Activated B cell treated with CpG ODN at 0.5 μM for 24 hours (primary cell): ENCODE measurements at regions not wholly inside any gene's neighbourhood (a gene's known extent, or its start where the extent isn't known, plus 50 kb on each side); places are given as distances from the start of the nearest gene placed in this dataset.

Source experiments
- ATAC-seq: fragments of 200-7000 bp; cut with Tn5 transposase; one replicate; pipeline ENCODE4 v1.10.0; 2021; ENCODE audit warnings: low read depth, mild to moderate bottlenecking, moderate library complexity
- CTCF ChIA-PET: fragments of 350-600 bp; sonication (Branson Sonifier 250); formaldehyde crosslinking; loops from one replicate; lab custom pipeline; 2021; ENCODE audit warnings: antibody characterized with exemption; lab: Charles Lee
- POLR2A ChIA-PET: fragments of 350-600 bp; sonication (Branson Sonifier 250); formaldehyde crosslinking; loops from one replicate; lab custom pipeline; 2021; ENCODE audit warnings: antibody characterized with exemption; lab: Charles Lee
- DNase-seq: peaks from one replicate; pipeline ENCODE4 v3.0.0; 2022
- H3K27ac Mint-ChIP-seq: one replicate; pipeline ENCODE4 v1.8.0; 2020; ENCODE audit warnings: mixed read lengths
- H3K27me3 Mint-ChIP-seq: one replicate; pipeline ENCODE4 v1.8.0; 2021; ENCODE audit warnings: mixed read lengths
- H3K36me3 Mint-ChIP-seq: one replicate; pipeline ENCODE4 v1.8.0; 2021; ENCODE audit warnings: low read depth, mixed read lengths
- H3K4me1 Mint-ChIP-seq: one replicate; pipeline ENCODE4 v1.8.0; 2021; ENCODE audit warnings: mixed read lengths
- H3K4me3 Mint-ChIP-seq: one replicate; pipeline ENCODE4 v1.8.0; 2020; ENCODE audit warnings: mild to moderate bottlenecking, mixed read lengths
- H3K9me3 Mint-ChIP-seq: one replicate; pipeline ENCODE4 v1.8.0; 2020; ENCODE audit warnings: mixed read lengths
- CTCF ChIP-seq: fragments of 200-600 bp; IDR thresholded peaks from one replicate; pipeline ENCODE4 v1.8.0; 2022; ENCODE audit warnings: antibody characterized with exemption, mild to moderate bottlenecking
- intact Hi-C: fragments of 100-400 bp; cut with micrococcal nuclease; formaldehyde crosslinking; loops from one replicate; pipeline ENCODE4 v1.15.1; 2024

- POLR2A ChIA-PET: no interaction called here
- intact Hi-C loops: no loop called here
- ATAC-seq (no peak), DNase-seq (no peak)
- CTCF ChIA-PET: no interaction called here
- no peak for TF ChIP-seq CTCF
- H3K9me3 Mint-ChIP-seq: peaks cover 4% of the 10 kb centered on the region
- H3K27me3 Mint-ChIP-seq: no peaks in the 10 kb centered on the region
- no peak overlapping the region for H3K27ac Mint-ChIP-seq
- no peaks in the 10 kb centered on the region for H3K4me1 Mint-ChIP-seq
- H3K4me3 Mint-ChIP-seq: no peak overlapping the region
- H3K36me3 Mint-ChIP-seq: no peaks in the 10 kb centered on the region
These were observed 157.5 kb downstream of the DMRT2 start for GRCh38 chr9:1207686-1208085.

GRCh38 chr9:1208157-1208556, 158.0 kb downstream of the DMRT2 start:
- no peaks in the 10 kb centered on the region for H3K27me3 Mint-ChIP-seq
- H3K4me3 Mint-ChIP-seq: no peak overlapping the region
- ATAC-seq (no peak), DNase-seq (no peak)
- no peaks in the 10 kb centered on the region for H3K36me3 Mint-ChIP-seq
- ChIA-PET CTCF (no interaction called here), POLR2A (no interaction called here)
- H3K9me3 Mint-ChIP-seq: peaks cover 4% of the 10 kb centered on the region
- TF ChIP-seq CTCF: no peak
- no peaks in the 10 kb centered on the region for H3K4me1 Mint-ChIP-seq
- intact Hi-C loops: no loop called here
- no peak overlapping the region for H3K27ac Mint-ChIP-seq

- POLR2A ChIA-PET: no interaction called here
- H3K9me3 Mint-ChIP-seq: peaks cover 4% of the 10 kb centered on the region
- no peak overlapping the region for H3K27ac Mint-ChIP-seq
- DNase-seq (no peak), ATAC-seq (no peak)
- TF ChIP-seq CTCF: no peak
- H3K4me3 Mint-ChIP-seq: no peak overlapping the region
- intact Hi-C loops: no loop called here
- no peaks in the 10 kb centered on the region for H3K36me3 Mint-ChIP-seq
- CTCF ChIA-PET: no interaction called here
- H3K27me3 Mint-ChIP-seq: no peaks in the 10 kb centered on the region
- no peaks in the 10 kb centered on the region for H3K4me1 Mint-ChIP-seq
These were observed 160.8 kb downstream of the DMRT2 start for GRCh38 chr9:1210954-1211353.

- H3K27ac Mint-ChIP-seq: no peak overlapping the region
- no peaks in the 10 kb centered on the region for H3K36me3 Mint-ChIP-seq
- H3K9me3 Mint-ChIP-seq: no peaks in the 10 kb centered on the region
- no peak for TF ChIP-seq CTCF
- ATAC-seq (no peak), DNase-seq (no peak)
- intact Hi-C loops: no loop called here
- no peaks in the 10 kb centered on the region for H3K27me3 Mint-ChIP-seq
- no peak overlapping the region for H3K4me3 Mint-ChIP-seq
- POLR2A ChIA-PET: no interaction called here
- no peaks in the 10 kb centered on the region for H3K4me1 Mint-ChIP-seq
- CTCF ChIA-PET: no interaction called here
These were observed 166.4 kb downstream of the DMRT2 start for GRCh38 chr9:1216532-1216931.

- ATAC-seq: no peak
- no peaks in the 10 kb centered on the region for H3K9me3 Mint-ChIP-seq
- H3K36me3 Mint-ChIP-seq: no peaks in the 10 kb centered on the region
- no peak for TF ChIP-seq CTCF
- no peak overlapping the region for H3K4me3 Mint-ChIP-seq
- DNase-seq: no peak
- H3K27me3 Mint-ChIP-seq: no peaks in the 10 kb centered on the region
- no peak overlapping the region for H3K27ac Mint-ChIP-seq
- no peaks in the 10 kb centered on the region for H3K4me1 Mint-ChIP-seq
- ChIA-PET CTCF (no interaction called here), POLR2A (no interaction called here)
- intact Hi-C loops: no loop called here
These were observed 166.9 kb downstream of the DMRT2 start for GRCh38 chr9:1217076-1217475.
